ENCODE measurements at regions not wholly inside any gene's neighbourhood (a gene's known extent, or its start where the extent isn't known, plus 50 kb on each side); places are given as distances from the start of the nearest gene placed in this dataset.

DNA sequence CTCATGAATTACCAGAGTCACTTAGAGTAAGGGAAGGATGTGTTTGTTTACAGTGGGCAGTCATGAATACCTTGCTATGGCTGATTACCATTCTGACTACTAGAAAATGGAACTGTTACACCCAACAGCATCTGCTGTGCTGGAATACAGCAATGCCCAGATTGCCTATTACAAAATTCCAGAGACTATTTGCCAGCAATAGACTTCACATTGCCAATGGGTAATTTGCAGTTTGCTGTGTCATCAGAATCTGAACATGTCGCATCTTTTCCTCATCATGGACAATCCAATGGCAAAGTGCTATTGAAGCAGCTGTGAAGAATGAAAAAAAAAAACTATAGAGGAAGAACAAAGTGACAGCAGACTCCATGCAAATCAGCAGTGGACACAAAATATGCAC is 356.6 kb downstream of the CXXC4 start:
- Mint-ChIP-seq H3K27me3 (ENCODE audit: insufficient read depth, low read depth) (no peaks in the 10 kb centered on the region), H3K36me3 (no peaks in the 10 kb centered on the region), H3K4me3 (no peak overlapping the region), H3K9me3 (peaks cover 9% of the 10 kb centered on the region), H3K27ac (no peak overlapping the region), H3K4me1 (no peaks in the 10 kb centered on the region)
- DNase-seq (ENCODE audit: low spot score) = no peak
- Histone ChIP-seq H3K9ac (no peak overlapping the region), H4K20me1 (ENCODE audit: low read depth) (no peaks in the 10 kb centered on the region), H3F3A (ENCODE audit: low read depth) (no peaks in the 10 kb centered on the region), H3K79me2 (ENCODE audit: low read depth) (no peaks in the 10 kb centered on the region), H3K9me3 (ENCODE audit: low read depth) (no peaks in the 10 kb centered on the region), H3K4me1 (no peaks in the 10 kb centered on the region), H3K4me2 (no peak overlapping the region), H3K4me3 (no peak overlapping the region), H3K27ac (no peak overlapping the region), H3K27me3 (no peaks in the 10 kb centered on the region), H3K36me3 (no peaks in the 10 kb centered on the region), H2AFZ (replicated peaks) (no peak overlapping the region)
- TF ChIP-seq, protein P1, sequence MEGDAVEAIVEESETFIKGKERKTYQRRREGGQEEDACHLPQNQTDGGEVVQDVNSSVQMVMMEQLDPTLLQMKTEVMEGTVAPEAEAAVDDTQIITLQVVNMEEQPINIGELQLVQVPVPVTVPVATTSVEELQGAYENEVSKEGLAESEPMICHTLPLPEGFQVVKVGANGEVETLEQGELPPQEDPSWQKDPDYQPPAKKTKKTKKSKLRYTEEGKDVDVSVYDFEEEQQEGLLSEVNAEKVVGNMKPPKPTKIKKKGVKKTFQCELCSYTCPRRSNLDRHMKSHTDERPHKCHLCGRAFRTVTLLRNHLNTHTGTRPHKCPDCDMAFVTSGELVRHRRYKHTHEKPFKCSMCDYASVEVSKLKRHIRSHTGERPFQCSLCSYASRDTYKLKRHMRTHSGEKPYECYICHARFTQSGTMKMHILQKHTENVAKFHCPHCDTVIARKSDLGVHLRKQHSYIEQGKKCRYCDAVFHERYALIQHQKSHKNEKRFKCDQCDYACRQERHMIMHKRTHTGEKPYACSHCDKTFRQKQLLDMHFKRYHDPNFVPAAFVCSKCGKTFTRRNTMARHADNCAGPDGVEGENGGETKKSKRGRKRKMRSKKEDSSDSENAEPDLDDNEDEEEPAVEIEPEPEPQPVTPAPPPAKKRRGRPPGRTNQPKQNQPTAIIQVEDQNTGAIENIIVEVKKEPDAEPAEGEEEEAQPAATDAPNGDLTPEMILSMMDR (IDR thresholded peaks at IDR 0.05) = no peak
- no peak for TF ChIP-seq EZH2phosphoT487 (IDR thresholded peaks at IDR 0.05)
- TF ChIP-seq EZH2 (IDR thresholded peaks at IDR 0.05) = no peak

DNA sequence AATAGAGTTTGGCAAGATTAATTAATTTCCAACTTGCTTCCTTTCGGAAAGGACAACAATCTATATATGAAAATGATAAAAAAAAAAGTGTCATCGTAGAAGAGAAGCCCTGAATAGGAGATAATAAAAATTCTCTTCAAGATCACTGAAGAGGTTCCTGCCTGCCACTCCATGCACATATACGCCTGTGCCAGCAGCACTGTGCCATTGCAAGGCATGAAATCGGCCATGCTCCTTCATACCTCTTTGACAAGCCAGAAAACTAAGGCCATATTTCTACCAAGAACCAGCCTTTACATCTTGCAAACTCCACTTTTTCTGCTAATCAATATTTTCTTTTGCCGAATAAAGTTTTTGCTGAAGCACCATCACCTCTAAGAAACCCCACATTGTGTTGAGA is 365.5 kb downstream of the CXXC4 start:
- H3K4me3 Mint-ChIP-seq = no peak overlapping the region
- no peak overlapping the region for H3K27ac Mint-ChIP-seq
- H3K4me1 Mint-ChIP-seq = no peaks in the 10 kb centered on the region

DNA sequence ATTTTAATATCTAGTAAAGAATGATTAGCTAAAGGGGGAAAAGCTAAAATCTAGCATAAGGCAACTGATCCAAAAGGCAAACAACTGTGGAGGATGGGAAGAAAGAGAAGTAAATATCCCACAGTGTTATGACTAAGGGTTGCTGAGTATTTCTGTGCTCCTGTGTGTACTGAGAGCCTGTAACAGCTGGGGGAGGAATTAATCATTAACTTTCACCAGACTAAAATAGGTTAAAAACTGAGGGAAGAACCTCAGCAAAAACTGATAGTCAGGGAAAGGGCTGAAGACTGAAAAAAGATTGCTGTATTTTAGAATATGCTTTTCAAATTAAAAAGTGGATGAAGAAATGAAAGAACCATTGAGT is 365.9 kb downstream of the CXXC4 start:
- Histone ChIP-seq H4K20me1 (ENCODE audit: low read depth) (no peaks in the 10 kb centered on the region), H3F3A (ENCODE audit: low read depth) (no peaks in the 10 kb centered on the region), H3K4me3 (no peak overlapping the region), H3K36me3 (no peaks in the 10 kb centered on the region), H3K9me3 (ENCODE audit: low read depth) (no peaks in the 10 kb centered on the region), H2AFZ (replicated peaks) (no peak overlapping the region), H3K79me2 (ENCODE audit: low read depth) (no peaks in the 10 kb centered on the region), H3K4me2 (no peak overlapping the region), H3K27ac (no peak overlapping the region), H3K4me1 (no peaks in the 10 kb centered on the region), H3K27me3 (no peaks in the 10 kb centered on the region), H3K9ac (no peak overlapping the region)
- no peaks in the 10 kb centered on the region for H3K9me3 Mint-ChIP-seq
- no peaks in the 10 kb centered on the region for H3K27me3 Mint-ChIP-seq (ENCODE audit: insufficient read depth, low read depth)
- no peak for DNase-seq (ENCODE audit: low spot score)
- no peaks in the 10 kb centered on the region for H3K36me3 Mint-ChIP-seq
- H3K4me3 Mint-ChIP-seq = no peak overlapping the region
- TF ChIP-seq EZH2phosphoT487 (IDR thresholded peaks at IDR 0.05) (no peak), EZH2 (IDR thresholded peaks at IDR 0.05) (no peak)
- TF ChIP-seq, protein P1 (IDR thresholded peaks at IDR 0.05) = no peak
- H3K4me1 Mint-ChIP-seq = no peaks in the 10 kb centered on the region
- H3K27ac Mint-ChIP-seq = no peak overlapping the region

More for the DNA sequence above, 365.5 kb downstream of the CXXC4 start:
- Histone ChIP-seq H3K27me3 (no peaks in the 10 kb centered on the region), H2AFZ (replicated peaks) (no peak overlapping the region), H3K9me3 (ENCODE audit: low read depth) (no peaks in the 10 kb centered on the region), H3K4me3 (no peak overlapping the region), H3K4me1 (no peaks in the 10 kb centered on the region), H3K27ac (no peak overlapping the region), H4K20me1 (ENCODE audit: low read depth) (no peaks in the 10 kb centered on the region), H3K4me2 (no peak overlapping the region), H3K36me3 (no peaks in the 10 kb centered on the region), H3F3A (ENCODE audit: low read depth) (no peaks in the 10 kb centered on the region), H3K9ac (no peak overlapping the region), H3K79me2 (ENCODE audit: low read depth) (no peaks in the 10 kb centered on the region)
- Mint-ChIP-seq H3K27me3 (ENCODE audit: insufficient read depth, low read depth) (no peaks in the 10 kb centered on the region), H3K9me3 (no peaks in the 10 kb centered on the region), H3K36me3 (no peaks in the 10 kb centered on the region)
- no peak for DNase-seq (ENCODE audit: low spot score)
- TF ChIP-seq EZH2phosphoT487 (IDR thresholded peaks at IDR 0.05) = no peak

DNA sequence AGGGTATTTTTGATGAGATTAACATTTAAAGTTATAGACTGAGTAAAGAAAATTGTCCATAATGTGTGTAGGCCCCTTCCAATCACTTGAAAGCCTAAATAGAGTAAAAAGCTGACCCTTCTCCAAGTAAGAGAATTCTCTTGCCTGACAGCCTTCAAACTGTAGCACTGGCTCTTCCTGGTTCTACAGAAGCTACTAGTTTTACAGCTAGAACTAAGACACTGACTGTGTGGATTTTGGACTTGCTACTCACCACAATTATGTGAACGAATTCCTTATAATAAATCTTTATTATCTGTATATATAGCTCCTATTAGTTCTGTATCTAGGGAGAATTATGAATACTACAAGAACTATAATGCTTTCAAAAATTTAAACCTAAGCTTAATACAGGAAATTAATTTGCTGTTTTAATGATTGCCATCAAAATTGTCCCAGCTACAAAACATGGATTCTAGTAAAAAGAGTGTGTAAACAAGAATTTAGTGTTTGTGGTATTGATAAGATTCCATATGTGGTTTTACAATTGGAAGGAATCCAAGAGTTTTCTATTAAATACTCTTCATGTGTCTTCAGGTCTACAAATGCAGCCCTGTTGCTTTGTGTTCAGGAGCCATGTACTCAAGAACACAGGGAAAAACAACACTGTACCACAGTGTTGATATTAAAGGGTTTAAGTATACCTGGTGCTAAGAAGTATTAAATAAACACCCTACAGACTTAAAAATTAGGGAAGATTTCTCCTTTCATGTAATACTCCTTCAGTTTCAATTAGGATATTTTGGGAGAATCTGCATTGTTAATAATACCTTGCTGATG is 366.5 kb downstream of the CXXC4 start:
- Mint-ChIP-seq H3K4me1 (no peaks in the 10 kb centered on the region), H3K4me3 (no peak overlapping the region), H3K27me3 (ENCODE audit: insufficient read depth, low read depth) (no peaks in the 10 kb centered on the region), H3K27ac (no peak overlapping the region), H3K36me3 (no peaks in the 10 kb centered on the region), H3K9me3 (no peaks in the 10 kb centered on the region)
- H4K20me1 ChIP-seq (ENCODE audit: low read depth) = no peaks in the 10 kb centered on the region
- H3K9me3 ChIP-seq (ENCODE audit: low read depth) = no peaks in the 10 kb centered on the region
- no peak for DNase-seq (ENCODE audit: low spot score)
- H3K4me1 ChIP-seq = no peaks in the 10 kb centered on the region
- no peaks in the 10 kb centered on the region for H3K27me3 ChIP-seq
- no peak overlapping the region for H3K4me3 ChIP-seq
- H3K79me2 ChIP-seq (ENCODE audit: low read depth) = no peaks in the 10 kb centered on the region
- TF ChIP-seq, protein P1 (IDR thresholded peaks at IDR 0.05) = no peak
- TF ChIP-seq EZH2phosphoT487 (IDR thresholded peaks at IDR 0.05) (no peak), EZH2 (IDR thresholded peaks at IDR 0.05) (no peak)
- no peak overlapping the region for H2AFZ ChIP-seq (replicated peaks)
- H3K36me3 ChIP-seq = no peaks in the 10 kb centered on the region
- no peak overlapping the region for H3K27ac ChIP-seq
- H3K4me2 ChIP-seq = no peak overlapping the region
- H3F3A ChIP-seq (ENCODE audit: low read depth) = no peaks in the 10 kb centered on the region
- no peak overlapping the region for H3K9ac ChIP-seq

Measured in neural progenitor cell (in vitro differentiated cells).